Mammary epithelial cell (primary cell): ENCODE measurements at regions not wholly inside any gene's neighbourhood (a gene's known extent, or its start where the extent isn't known, plus 50 kb on each side); places are given as distances from the start of the nearest gene placed in this dataset.

Experiments
- CTCF ChIP-seq, 2 donors: IDR thresholded peaks in 1 of 2; conservative IDR thresholded peaks in 1 of 2; 2 replicates each; pipeline ENCODE4 v1.5.1; 2011 to 2012; ENCODE audit warnings: inconsistent platforms in 2 of 2, low read length in 2 of 2, mild to moderate bottlenecking in 2 of 2, control low read depth in 1 of 2, low read depth in 1 of 2; ENCODE audit not compliant: insufficient read depth in 1 of 2; ENCODE audit errors: extremely low read depth in 1 of 2
- EZH2 ChIP-seq: IDR thresholded peaks from 2 replicates; pipeline ENCODE4 v1.6.1; 2012; ENCODE audit warnings: low read length, inconsistent platforms, borderline replicate concordance

GRCh38 chr1:5572794-5573193, 419.4 kb downstream of the NPHP4 start:
- no peak for TF ChIP-seq EZH2
- no peak for TF ChIP-seq CTCF (conservative IDR thresholded peaks at IDR 0.05 in 1 of 2, IDR thresholded peaks at IDR 0.05 in 1 of 2; ENCODE audit: extremely low read depth in 1 of 2, insufficient read depth in 1 of 2, low read depth in 1 of 2, low read length in 2 of 2)
